D341Med (cell line): ENCODE measurements at regions not wholly inside any gene's neighbourhood (a gene's known extent, or its start where the extent isn't known, plus 50 kb on each side); places are given as distances from the start of the nearest gene placed in this dataset.
A peak's percentile ranks its signal among the peaks of the same experiment; 100 is the strongest.
"Not testable (repeated sequence)": the region's sequence is repeated elsewhere in the genome, so short reads cannot be mapped to it uniquely, and the experiment has no call there.

Experiments
- DNase-seq: peaks from one replicate; pipeline ENCODE4 v3.0.0; 2012; ENCODE audit warnings: low spot score

- no peak for DNase-seq
Observed at GRCh38 chr2:176854878-176855277, 357.7 kb upstream of the HNRNPA3 start.

- DNase-seq, result no peak
Observed at GRCh38 chr2:176856683-176857082, 355.9 kb upstream of the HNRNPA3 start.

- DNase-seq, result no peak
Observed at GRCh38 chr2:176865336-176865735, 347.3 kb upstream of the HNRNPA3 start.

- DNase-seq, result no peak
Observed at GRCh38 chr2:176872406-176872805, 340.2 kb upstream of the HNRNPA3 start.

- DNase-seq, result no peak
Observed at GRCh38 chr2:176873403-176873802, 339.2 kb upstream of the HNRNPA3 start.

GRCh38 chr2:176876493-176877103, 336.0 kb upstream of the HNRNPA3 start:
- DNase-seq, result no peak

- DNase-seq, result no peak
Observed at GRCh38 chr2:176879426-176879995, 333.1 kb upstream of the HNRNPA3 start.

GRCh38 chr2:176882045-176882444, 330.5 kb upstream of the HNRNPA3 start:
- not testable (repeated sequence) for DNase-seq

GRCh38 chr2:176885001-176885643, 327.5 kb upstream of the HNRNPA3 start:
- no peak for DNase-seq

GRCh38 chr2:176885661-176886060, 326.9 kb upstream of the HNRNPA3 start:
- no peak for DNase-seq

- DNase-seq, result no peak
Observed at GRCh38 chr2:176891105-176891504, 321.5 kb upstream of the HNRNPA3 start.

- DNase-seq, result no peak
Observed at GRCh38 chr2:176891857-176892256, 320.7 kb upstream of the HNRNPA3 start.

- DNase-seq, result no peak
Observed at GRCh38 chr2:176892676-176893226, 319.8 kb upstream of the HNRNPA3 start.

- DNase-seq, result no peak
Observed at GRCh38 chr2:176895158-176895557, 317.4 kb upstream of the HNRNPA3 start.

GRCh38 chr2:176902454-176902853, 310.1 kb upstream of the HNRNPA3 start:
- DNase-seq, result no peak

GRCh38 chr2:176904053-176904452, 308.5 kb upstream of the HNRNPA3 start:
- not testable (repeated sequence) for DNase-seq

GRCh38 chr2:176907341-176907740, 305.3 kb upstream of the HNRNPA3 start:
- DNase-seq, result no peak

- no peak for DNase-seq
Observed at GRCh38 chr2:176910828-176911227, 301.8 kb upstream of the HNRNPA3 start.

- no peak for DNase-seq
Observed at GRCh38 chr2:176913955-176914354, 298.6 kb upstream of the HNRNPA3 start.

- peak; percentile 39 for DNase-seq
Observed at GRCh38 chr2:176914371-176914770, 298.2 kb upstream of the HNRNPA3 start.

GRCh38 chr2:176922545-176922944, 290.0 kb upstream of the HNRNPA3 start:
- DNase-seq, result not testable (repeated sequence)

GRCh38 chr2:176923205-176923604, 289.4 kb upstream of the HNRNPA3 start:
- no peak for DNase-seq

GRCh38 chr2:176924909-176925534, 287.6 kb upstream of the HNRNPA3 start:
- DNase-seq, result no peak
